ENCODE measurements at regions not wholly inside any gene's neighbourhood (a gene's known extent, or its start where the extent isn't known, plus 50 kb on each side); places are given as distances from the start of the nearest gene placed in this dataset.

- Histone ChIP-seq H3K4me1 (ENCODE audit: control insufficient read depth, insufficient read depth, low read length) (no peaks in the 10 kb centered on the region), H3K27ac (ENCODE audit: low read length) (no peak overlapping the region), H3K9me3 (ENCODE audit: control insufficient read depth, low read depth, low read length) (no peaks in the 10 kb centered on the region), H3K4me3 (ENCODE audit: low read length) (no peak overlapping the region), H3K27me3 (ENCODE audit: control insufficient read depth, insufficient read depth, low read length) (no peaks in the 10 kb centered on the region), H3K36me3 (ENCODE audit: control insufficient read depth, insufficient read depth, low read length) (no peaks in the 10 kb centered on the region)
- DNase-seq, result no peak
- no CpG with 5 or more reads among the region's 1 CpG for WGBS (ENCODE audit: insufficient coverage, low lambda C conversion rate)
These were observed 765.1 kb upstream of the SLC8A1 start for GRCh38 chr2:41216978-41217377.

GRCh38 chr2:41222593-41222992 lies 770.7 kb upstream of the SLC8A1 start:
- no CpG with 5 or more reads among the region's 1 CpG for WGBS (ENCODE audit: insufficient coverage, low lambda C conversion rate)
- Histone ChIP-seq H3K4me3 (ENCODE audit: low read length) (no peak overlapping the region), H3K4me1 (ENCODE audit: control insufficient read depth, insufficient read depth, low read length) (no peaks in the 10 kb centered on the region), H3K27me3 (ENCODE audit: control insufficient read depth, insufficient read depth, low read length) (no peaks in the 10 kb centered on the region), H3K36me3 (ENCODE audit: control insufficient read depth, insufficient read depth, low read length) (no peaks in the 10 kb centered on the region), H3K27ac (ENCODE audit: low read length) (no peak overlapping the region), H3K9me3 (ENCODE audit: control insufficient read depth, low read depth, low read length) (no peaks in the 10 kb centered on the region)
- DNase-seq, result no peak

- Histone ChIP-seq H3K36me3 (ENCODE audit: control insufficient read depth, insufficient read depth, low read length) (no peaks in the 10 kb centered on the region), H3K4me3 (ENCODE audit: low read length) (no peak overlapping the region), H3K4me1 (ENCODE audit: control insufficient read depth, insufficient read depth, low read length) (no peaks in the 10 kb centered on the region), H3K9me3 (ENCODE audit: control insufficient read depth, low read depth, low read length) (no peaks in the 10 kb centered on the region), H3K27me3 (ENCODE audit: control insufficient read depth, insufficient read depth, low read length) (no peaks in the 10 kb centered on the region), H3K27ac (ENCODE audit: low read length) (no peak overlapping the region)
- no CpG with 5 or more reads among the region's 1 CpG for WGBS (ENCODE audit: insufficient coverage, low lambda C conversion rate)
- no peak for DNase-seq
These were observed 782.2 kb upstream of the SLC8A1 start for GRCh38 chr2:41234093-41234492.

- H3K4me1 ChIP-seq (ENCODE audit: control insufficient read depth, insufficient read depth, low read length), result no peaks in the 10 kb centered on the region
- no peak overlapping the region for H3K4me3 ChIP-seq (ENCODE audit: low read length)
- H3K9me3 ChIP-seq (ENCODE audit: control insufficient read depth, low read depth, low read length), result no peaks in the 10 kb centered on the region
- no peak overlapping the region for H3K27ac ChIP-seq (ENCODE audit: low read length)
- H3K27me3 ChIP-seq (ENCODE audit: control insufficient read depth, insufficient read depth, low read length), result no peaks in the 10 kb centered on the region
- WGBS (ENCODE audit: insufficient coverage, low lambda C conversion rate), result no CpG with 5 or more reads among the region's 4 CpGs
- no peak for DNase-seq
- no peaks in the 10 kb centered on the region for H3K36me3 ChIP-seq (ENCODE audit: control insufficient read depth, insufficient read depth, low read length)
These were observed 789.6 kb upstream of the SLC8A1 start for GRCh38 chr2:41241325-41242000.

GRCh38 chr2:41242001-41242331 lies 790.1 kb upstream of the SLC8A1 start:
- no peak overlapping the region for H3K27ac ChIP-seq (ENCODE audit: low read length)
- H3K27me3 ChIP-seq (ENCODE audit: control insufficient read depth, insufficient read depth, low read length), result no peaks in the 10 kb centered on the region
- no peaks in the 10 kb centered on the region for H3K36me3 ChIP-seq (ENCODE audit: control insufficient read depth, insufficient read depth, low read length)
- no peaks in the 10 kb centered on the region for H3K9me3 ChIP-seq (ENCODE audit: control insufficient read depth, low read depth, low read length)
- no peak overlapping the region for H3K4me3 ChIP-seq (ENCODE audit: low read length)
- WGBS (ENCODE audit: insufficient coverage, low lambda C conversion rate), result no CpG with 5 or more reads among the region's 4 CpGs
- H3K4me1 ChIP-seq (ENCODE audit: control insufficient read depth, insufficient read depth, low read length), result no peaks in the 10 kb centered on the region
- no peak for DNase-seq

- no peak overlapping the region for H3K4me3 ChIP-seq (ENCODE audit: low read length)
- no peaks in the 10 kb centered on the region for H3K9me3 ChIP-seq (ENCODE audit: control insufficient read depth, low read depth, low read length)
- H3K27ac ChIP-seq (ENCODE audit: low read length), result no peak overlapping the region
- no peaks in the 10 kb centered on the region for H3K27me3 ChIP-seq (ENCODE audit: control insufficient read depth, insufficient read depth, low read length)
- H3K36me3 ChIP-seq (ENCODE audit: control insufficient read depth, insufficient read depth, low read length), result no peaks in the 10 kb centered on the region
- DNase-seq, result no peak
- H3K4me1 ChIP-seq (ENCODE audit: control insufficient read depth, insufficient read depth, low read length), result no peaks in the 10 kb centered on the region
- WGBS (ENCODE audit: insufficient coverage, low lambda C conversion rate), result 100% methylated on average over 1 of the region's 7 CpGs
These were observed 779.7 kb upstream of the PKDCC start for GRCh38 chr2:41267929-41268659.

GRCh38 chr2:41283079-41283775 lies 764.6 kb upstream of the PKDCC start:
- H3K9me3 ChIP-seq (ENCODE audit: control insufficient read depth, low read depth, low read length), result no peaks in the 10 kb centered on the region
- no peak overlapping the region for H3K27ac ChIP-seq (ENCODE audit: low read length)
- no peaks in the 10 kb centered on the region for H3K36me3 ChIP-seq (ENCODE audit: control insufficient read depth, insufficient read depth, low read length)
- H3K27me3 ChIP-seq (ENCODE audit: control insufficient read depth, insufficient read depth, low read length), result no peaks in the 10 kb centered on the region
- no peak for DNase-seq
- no peaks in the 10 kb centered on the region for H3K4me1 ChIP-seq (ENCODE audit: control insufficient read depth, insufficient read depth, low read length)
- no peak overlapping the region for H3K4me3 ChIP-seq (ENCODE audit: low read length)
- WGBS (ENCODE audit: insufficient coverage, low lambda C conversion rate), result no CpG with 5 or more reads among the region's 4 CpGs

- WGBS (ENCODE audit: insufficient coverage, low lambda C conversion rate), result 100% methylated on average over 1 of the region's 1 CpG
- Histone ChIP-seq H3K27ac (ENCODE audit: low read length) (no peak overlapping the region), H3K4me3 (ENCODE audit: low read length) (no peak overlapping the region), H3K27me3 (ENCODE audit: control insufficient read depth, insufficient read depth, low read length) (no peaks in the 10 kb centered on the region), H3K4me1 (ENCODE audit: control insufficient read depth, insufficient read depth, low read length) (no peaks in the 10 kb centered on the region), H3K36me3 (ENCODE audit: control insufficient read depth, insufficient read depth, low read length) (no peaks in the 10 kb centered on the region), H3K9me3 (ENCODE audit: control insufficient read depth, low read depth, low read length) (no peaks in the 10 kb centered on the region)
- no peak for DNase-seq
These were observed 754.3 kb upstream of the PKDCC start for GRCh38 chr2:41293491-41293890.

GRCh38 chr2:41294331-41294730 lies 753.5 kb upstream of the PKDCC start:
- H3K4me1 ChIP-seq (ENCODE audit: control insufficient read depth, insufficient read depth, low read length), result no peaks in the 10 kb centered on the region
- no peaks in the 10 kb centered on the region for H3K9me3 ChIP-seq (ENCODE audit: control insufficient read depth, low read depth, low read length)
- WGBS (ENCODE audit: insufficient coverage, low lambda C conversion rate), result no CpG with 5 or more reads among the region's 3 CpGs
- H3K36me3 ChIP-seq (ENCODE audit: control insufficient read depth, insufficient read depth, low read length), result no peaks in the 10 kb centered on the region
- no peak overlapping the region for H3K4me3 ChIP-seq (ENCODE audit: low read length)
- H3K27me3 ChIP-seq (ENCODE audit: control insufficient read depth, insufficient read depth, low read length), result no peaks in the 10 kb centered on the region
- DNase-seq, result no peak
- H3K27ac ChIP-seq (ENCODE audit: low read length), result no peak overlapping the region

- Histone ChIP-seq H3K36me3 (ENCODE audit: control insufficient read depth, insufficient read depth, low read length) (no peaks in the 10 kb centered on the region), H3K4me3 (ENCODE audit: low read length) (no peak overlapping the region), H3K9me3 (ENCODE audit: control insufficient read depth, low read depth, low read length) (no peaks in the 10 kb centered on the region), H3K27ac (ENCODE audit: low read length) (no peak overlapping the region), H3K4me1 (ENCODE audit: control insufficient read depth, insufficient read depth, low read length) (no peaks in the 10 kb centered on the region), H3K27me3 (ENCODE audit: control insufficient read depth, insufficient read depth, low read length) (no peaks in the 10 kb centered on the region)
- no CpG with 5 or more reads among the region's 1 CpG for WGBS (ENCODE audit: insufficient coverage, low lambda C conversion rate)
- DNase-seq, result no peak
These were observed 734.7 kb upstream of the PKDCC start for GRCh38 chr2:41313082-41313481.
